Stomach (tissue), 8 donors: ENCODE measurements at regions not wholly inside any gene's neighbourhood (a gene's known extent, or its start where the extent isn't known, plus 50 kb on each side); places are given as distances from the start of the nearest gene placed in this dataset.

ENCODE experiments used
- DNase-seq, 2 donors: peaks; one replicate each; pipeline versions ENCODE4 v3.0.0 to v3.0.0-alpha.2; 2013 to 2019
- H3K27ac ChIP-seq, 5 donors: fragments of 200-600 bp in 4 of 5; sonication (generic) in 4 of 5; one replicate each; pipeline ENCODE4 v1.5.1; 2013 to 2019; ENCODE audit warnings: mild to moderate bottlenecking in 1 of 5, moderate library complexity in 1 of 5
- H3K27me3 ChIP-seq, 3 donors: fragments of 200-600 bp; sonication (generic); one replicate each; pipeline ENCODE4 v1.5.1; 2017 to 2019; ENCODE audit warnings: mixed run types in 1 of 3
- H3K36me3 ChIP-seq, 4 donors: fragments of 200-600 bp; sonication (generic); 1 replicate in 3 of 4; 2 replicates in 1 of 4; pipeline ENCODE4 v1.5.1; 2016 to 2019
- H3K4me1 ChIP-seq, 4 donors: fragments of 200-600 bp; sonication (generic); one replicate each; pipeline ENCODE4 v1.5.1; 2016 to 2019
- H3K4me3 ChIP-seq, 4 donors: fragments of 200-600 bp; sonication (generic) in 3 of 4; one replicate each; pipeline ENCODE4 v1.5.1; 2016 to 2019; ENCODE audit warnings: mild to moderate bottlenecking in 1 of 4
- H3K9me3 ChIP-seq, 4 donors: fragments of 200-600 bp; sonication (generic); one replicate each; pipeline ENCODE4 v1.5.1; 2016 to 2019
- CTCF ChIP-seq, 7 experiments: fragments of 450-650 bp in 4 of 7; fragments of 200-600 bp in 3 of 7; sonication (generic) in 3 of 7; IDR thresholded peaks; one replicate each; pipeline ENCODE4 v1.5.1; 2016 to 2019; ENCODE audit warnings: antibody characterized with exemption in 7 of 7, control low read depth in 2 of 7, mild to moderate bottlenecking in 1 of 7
- EP300 ChIP-seq: sonication (generic); formaldehyde crosslinking; IDR thresholded peaks from one replicate; pipeline ENCODE4 v1.6.1; 2017; ENCODE audit warnings: antibody characterized with exemption
- POLR2A ChIP-seq, 4 donors: fragments of 450-650 bp; IDR thresholded peaks; one replicate each; pipeline ENCODE4 v1.6.1; 2016; ENCODE audit warnings: antibody characterized with exemption in 4 of 4, control low read depth in 2 of 4, mild to moderate bottlenecking in 1 of 4, moderate library complexity in 1 of 4
- POLR2AphosphoS5 ChIP-seq, 3 donors: sonication (generic); formaldehyde crosslinking; IDR thresholded peaks; one replicate each; pipeline ENCODE4 v1.6.1; 2016; ENCODE audit warnings: antibody characterized with exemption in 3 of 3
- WGBS, 5 donors: extraction: QIAGEN DNeasy Blood & Tissue Kit in 3 of 5; methylation state at CpG; one replicate each; pipeline versions ENCODE4 v1.1.5 to v1.1.7; 2013 to 2018; 5-methylcytosine and 5-hydroxymethylcytosine counted together
- intact Hi-C: fragments of 100-400 bp; cut with DNase I; formaldehyde crosslinking; loops from one replicate; pipeline ENCODE4 v1.15.1; 2023; ENCODE audit warnings: low total_unique reads
- donor health status: healthy with polysubstance abuse.
- donor health status: Bipolar disorder and iron deficiency.
- donor health status: healthy.

- Histone ChIP-seq H3K27me3 (no peaks in the 10 kb centered on the region), H3K4me3 (no peak overlapping the region), H3K36me3 (no peaks in the 10 kb centered on the region), H3K4me1 (no peaks in the 10 kb centered on the region), H3K27ac (no peak overlapping the region), H3K9me3 (peaks cover 0 to 18% (median 4%) of the 10 kb centered on the region in 4 donors)
- TF ChIP-seq POLR2A (IDR thresholded peaks at IDR 0.05) (no peak), CTCF (IDR thresholded peaks at IDR 0.05) (no peak), EP300 (no peak), POLR2AphosphoS5 (IDR thresholded peaks at IDR 0.05) (no peak)
- 52 to 71% (median 61%) methylated on average over 1 of the region's 1 CpG for WGBS, 5 donors
- DNase-seq: no peak
- intact Hi-C loops: no loop called here
These were observed 230.1 kb downstream of the CAAP1 start for GRCh38 chr9:26662476-26662875.

GRCh38 chr9:26658476-26658875, 234.1 kb downstream of the CAAP1 start:
- Histone ChIP-seq H3K36me3 (no peaks in the 10 kb centered on the region), H3K4me1 (no peaks in the 10 kb centered on the region), H3K9me3 (peaks cover 0 to 6% (median 1%) of the 10 kb centered on the region in 4 donors), H3K27ac (no peak overlapping the region), H3K27me3 (no peaks in the 10 kb centered on the region), H3K4me3 (no peak overlapping the region)
- TF ChIP-seq CTCF (IDR thresholded peaks at IDR 0.05): no peak
- no peak for TF ChIP-seq POLR2AphosphoS5 (IDR thresholded peaks at IDR 0.05)
- no peak for TF ChIP-seq POLR2A (IDR thresholded peaks at IDR 0.05)
- TF ChIP-seq EP300: no peak
- intact Hi-C loops: no loop called here
- DNase-seq: no peak
- WGBS, 5 donors: 53 to 70% (median 57%) methylated on average over 3 of the region's 3 CpGs

GRCh38 chr9:26657958-26658357, 234.6 kb downstream of the CAAP1 start:
- intact Hi-C loops: no loop called here
- H3K4me3 ChIP-seq: no peak overlapping the region
- no peaks in the 10 kb centered on the region for H3K27me3 ChIP-seq
- H3K4me1 ChIP-seq: no peaks in the 10 kb centered on the region
- H3K27ac ChIP-seq: no peak overlapping the region
- no peak for DNase-seq
- peaks cover 0 to under 1% (median 0%) of the 10 kb centered on the region in 4 donors for H3K9me3 ChIP-seq
- 44 to 71% (median 47%) methylated on average over 2 of the region's 2 CpGs for WGBS, 5 donors
- TF ChIP-seq POLR2AphosphoS5 (IDR thresholded peaks at IDR 0.05): no peak
- TF ChIP-seq CTCF (IDR thresholded peaks at IDR 0.05): no peak
- TF ChIP-seq EP300: no peak
- TF ChIP-seq POLR2A (IDR thresholded peaks at IDR 0.05): no peak
- no peaks in the 10 kb centered on the region for H3K36me3 ChIP-seq

GRCh38 chr9:26656003-26656870, 236.4 kb downstream of the CAAP1 start:
- Histone ChIP-seq H3K27me3 (no peaks in the 10 kb centered on the region), H3K4me1 (no peaks in the 10 kb centered on the region), H3K27ac (no peak overlapping the region), H3K36me3 (no peaks in the 10 kb centered on the region), H3K4me3 (no peak overlapping the region), H3K9me3 (no peaks in the 10 kb centered on the region)
- 40 to 52% (median 48%) methylated on average over 14 of the region's 14 CpGs for whole genome bisulfite sequencing, 5 donors
- intact Hi-C loops: no loop called here
- DNase-seq: peak in 1 of 2 donors; percentile 51
- TF ChIP-seq POLR2A (IDR thresholded peaks at IDR 0.05): no peak
- no peak for TF ChIP-seq EP300
- TF ChIP-seq CTCF (IDR thresholded peaks at IDR 0.05): no peak
- TF ChIP-seq POLR2AphosphoS5 (IDR thresholded peaks at IDR 0.05): no peak
